Renal cortex interstitium (tissue), 11 donors: ENCODE measurements at regions not wholly inside any gene's neighbourhood (a gene's known extent, or its start where the extent isn't known, plus 50 kb on each side); places are given as distances from the start of the nearest gene placed in this dataset.

Source experiments
- DNase-seq, 11 donors: peaks; one replicate each; pipeline ENCODE4 v3.0.0-alpha.2; 2013; ENCODE audit warnings: low read depth in 9 of 11, low spot score in 4 of 11; ENCODE audit errors: extremely low read depth in 1 of 11

- no peak for DNase-seq
Observed at GRCh38 chr3:87052499-87053260, 61.7 kb upstream of the VGLL3 start.

GRCh38 chr3:87047852-87048251 lies 56.9 kb upstream of the VGLL3 start:
- no peak for DNase-seq

GRCh38 chr3:87046241-87046640 lies 55.3 kb upstream of the VGLL3 start:
- DNase-seq: no peak

GRCh38 chr3:87045473-87045872 lies 54.5 kb upstream of the VGLL3 start:
- DNase-seq: no peak

GRCh38 chr3:87044846-87045245 lies 53.9 kb upstream of the VGLL3 start:
- no peak for DNase-seq

- DNase-seq: no peak
Observed at GRCh38 chr3:87044409-87044808, 53.5 kb upstream of the VGLL3 start.

GRCh38 chr3:87041191-87041590 lies 50.2 kb upstream of the VGLL3 start:
- no peak for DNase-seq
